ENCODE measurements at regions not wholly inside any gene's neighbourhood (a gene's known extent, or its start where the extent isn't known, plus 50 kb on each side); places are given as distances from the start of the nearest gene placed in this dataset.
"Not testable (repeated sequence)": the region's sequence is repeated elsewhere in the genome, so short reads cannot be mapped to it uniquely, and the experiment has no call there.

- ChIA-PET CTCF (no interaction called here), POLR2A (no interaction called here)
- TF ChIP-seq, protein P1, sequence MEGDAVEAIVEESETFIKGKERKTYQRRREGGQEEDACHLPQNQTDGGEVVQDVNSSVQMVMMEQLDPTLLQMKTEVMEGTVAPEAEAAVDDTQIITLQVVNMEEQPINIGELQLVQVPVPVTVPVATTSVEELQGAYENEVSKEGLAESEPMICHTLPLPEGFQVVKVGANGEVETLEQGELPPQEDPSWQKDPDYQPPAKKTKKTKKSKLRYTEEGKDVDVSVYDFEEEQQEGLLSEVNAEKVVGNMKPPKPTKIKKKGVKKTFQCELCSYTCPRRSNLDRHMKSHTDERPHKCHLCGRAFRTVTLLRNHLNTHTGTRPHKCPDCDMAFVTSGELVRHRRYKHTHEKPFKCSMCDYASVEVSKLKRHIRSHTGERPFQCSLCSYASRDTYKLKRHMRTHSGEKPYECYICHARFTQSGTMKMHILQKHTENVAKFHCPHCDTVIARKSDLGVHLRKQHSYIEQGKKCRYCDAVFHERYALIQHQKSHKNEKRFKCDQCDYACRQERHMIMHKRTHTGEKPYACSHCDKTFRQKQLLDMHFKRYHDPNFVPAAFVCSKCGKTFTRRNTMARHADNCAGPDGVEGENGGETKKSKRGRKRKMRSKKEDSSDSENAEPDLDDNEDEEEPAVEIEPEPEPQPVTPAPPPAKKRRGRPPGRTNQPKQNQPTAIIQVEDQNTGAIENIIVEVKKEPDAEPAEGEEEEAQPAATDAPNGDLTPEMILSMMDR (IDR thresholded peaks at IDR 0.05; ENCODE audit: insufficient read depth, low read depth, low read length): no peak
- Histone ChIP-seq H3K36me3 (ENCODE audit: control insufficient read depth, insufficient read depth, low read length) (no peaks in the 10 kb centered on the region), H3K4me3 (ENCODE audit: low read depth, low read length) (no peak overlapping the region), H3K27me3 (ENCODE audit: control insufficient read depth, insufficient read depth, low read length) (no peaks in the 10 kb centered on the region)
- no peak for DNase-seq (ENCODE audit: low read depth)
Observed at GRCh38 chr1:177686933-177687332, 282.9 kb downstream of the SEC16B start.

GRCh38 chr1:177669161-177669560, 300.7 kb downstream of the SEC16B start:
- no peaks in the 10 kb centered on the region for H3K36me3 ChIP-seq (ENCODE audit: control insufficient read depth, insufficient read depth, low read length)
- no peaks in the 10 kb centered on the region for H3K27me3 ChIP-seq (ENCODE audit: control insufficient read depth, insufficient read depth, low read length)
- CTCF ChIA-PET: no interaction called here
- POLR2A ChIA-PET: no interaction called here
- no peak for DNase-seq (ENCODE audit: low read depth)
- TF ChIP-seq, protein P1 (IDR thresholded peaks at IDR 0.05; ENCODE audit: insufficient read depth, low read depth, low read length): no peak
- no peak overlapping the region for H3K4me3 ChIP-seq (ENCODE audit: low read depth, low read length)

DNA sequence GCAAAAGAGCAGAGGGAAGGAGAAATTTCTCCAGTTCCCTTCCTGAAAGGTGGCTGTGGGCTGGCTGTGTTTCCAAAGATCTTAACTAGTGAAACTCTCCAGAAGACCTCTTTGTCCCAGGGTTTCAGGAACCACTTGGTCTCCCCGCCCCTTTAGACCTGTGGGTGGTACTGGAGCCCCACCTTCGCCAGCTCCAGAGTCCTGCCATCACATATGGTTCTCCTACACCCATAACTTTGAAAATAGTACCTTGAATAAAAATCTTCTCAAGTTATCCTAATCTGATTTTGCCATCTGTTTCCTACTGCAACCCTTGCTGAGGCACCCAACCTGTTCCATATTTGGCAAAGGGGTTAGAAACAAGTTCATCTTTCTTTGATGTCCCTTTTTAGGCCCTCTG, 303.9 kb downstream of the SEC16B start:
- DNase-seq (ENCODE audit: low read depth): no peak
- Histone ChIP-seq H3K36me3 (ENCODE audit: control insufficient read depth, insufficient read depth, low read length) (no peaks in the 10 kb centered on the region), H3K4me3 (ENCODE audit: low read depth, low read length) (no peak overlapping the region), H3K27me3 (ENCODE audit: control insufficient read depth, insufficient read depth, low read length) (no peaks in the 10 kb centered on the region)
- ChIA-PET POLR2A (no interaction called here), CTCF (no interaction called here)
- TF ChIP-seq, protein P1 (IDR thresholded peaks at IDR 0.05; ENCODE audit: insufficient read depth, low read depth, low read length): no peak

GRCh38 chr1:177664742-177665141, 305.1 kb downstream of the SEC16B start:
- H3K36me3 ChIP-seq (ENCODE audit: control insufficient read depth, insufficient read depth, low read length); H3K27me3 ChIP-seq (ENCODE audit: control insufficient read depth, insufficient read depth, low read length); CTCF ChIA-PET; POLR2A ChIA-PET; DNase-seq (ENCODE audit: low read depth); H3K4me3 ChIP-seq (ENCODE audit: low read depth, low read length): not testable (repeated sequence)

DNA sequence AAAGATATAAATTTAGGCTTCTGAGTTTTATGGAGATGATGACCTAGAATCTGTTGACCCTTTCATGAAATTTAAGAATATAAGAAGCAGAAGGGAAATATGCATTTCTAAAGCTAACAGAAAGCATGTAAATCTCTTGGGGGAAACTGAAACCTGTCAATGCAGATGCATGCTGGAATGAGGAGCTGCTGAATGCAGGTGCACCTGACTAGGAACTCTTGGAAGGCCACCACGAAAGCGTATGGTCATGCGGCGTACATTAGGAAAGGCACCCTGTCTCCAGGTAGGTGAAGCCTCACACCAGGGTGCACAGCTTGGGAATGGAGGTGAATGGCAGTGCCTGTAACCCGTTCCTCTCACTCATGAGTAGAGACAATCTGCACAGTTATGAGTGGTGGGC, 309.7 kb downstream of the SEC16B start:
- ChIA-PET POLR2A (no interaction called here), CTCF (interaction anchor here (0.6 kb wide), 1 partner anchor 780 kb away, joined by 3 read pairs; no protein-coding TSS in a partner anchor)
- Histone ChIP-seq H3K4me3 (ENCODE audit: low read depth, low read length) (no peak overlapping the region), H3K27me3 (ENCODE audit: control insufficient read depth, insufficient read depth, low read length) (no peaks in the 10 kb centered on the region), H3K36me3 (ENCODE audit: control insufficient read depth, insufficient read depth, low read length) (no peaks in the 10 kb centered on the region)
- no peak for DNase-seq (ENCODE audit: low read depth)
- TF ChIP-seq, protein P1 (IDR thresholded peaks at IDR 0.05; ENCODE audit: insufficient read depth, low read depth, low read length): no peak

DNA sequence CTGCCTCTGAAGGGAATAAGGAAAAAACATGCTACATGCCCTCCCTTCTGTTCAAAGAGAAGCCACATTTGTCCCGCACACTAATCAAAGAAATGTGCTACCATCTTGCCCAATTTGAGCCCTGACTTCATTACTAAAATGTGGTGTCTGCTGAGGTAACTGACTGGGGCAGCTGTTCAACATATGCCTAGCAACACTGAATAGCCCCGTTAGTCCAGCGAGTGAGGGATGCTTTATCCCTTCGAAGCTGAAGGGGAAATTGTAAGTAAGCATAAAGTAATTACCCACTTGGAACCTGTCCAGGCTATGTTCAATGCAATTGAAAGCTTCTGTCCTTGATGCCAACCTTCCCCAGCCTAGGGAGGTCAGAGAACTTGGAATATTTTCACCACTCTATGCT, 310.6 kb downstream of the SEC16B start:
- CTCF ChIA-PET: no interaction called here
- H3K36me3 ChIP-seq (ENCODE audit: control insufficient read depth, insufficient read depth, low read length): no peaks in the 10 kb centered on the region
- DNase-seq (ENCODE audit: low read depth): no peak

More for the DNA sequence above, 310.6 kb downstream of the SEC16B start:
- no peak overlapping the region for H3K4me3 ChIP-seq (ENCODE audit: low read depth, low read length)
- TF ChIP-seq, protein P1 (IDR thresholded peaks at IDR 0.05; ENCODE audit: insufficient read depth, low read depth, low read length): no peak
- POLR2A ChIA-PET: no interaction called here
- H3K27me3 ChIP-seq (ENCODE audit: control insufficient read depth, insufficient read depth, low read length): no peaks in the 10 kb centered on the region
